SK-N-SH (cell line): ENCODE measurements at regions not wholly inside any gene's neighbourhood (a gene's known extent, or its start where the extent isn't known, plus 50 kb on each side); places are given as distances from the start of the nearest gene placed in this dataset.

Source experiments
- CTCF ChIP-seq: fragments of 200-600 bp; sonication (generic); IDR thresholded peaks from 2 replicates; pipeline ENCODE4 v1.6.1; 2017; ENCODE audit warnings: antibody characterized with exemption, mild to moderate bottlenecking, moderate library complexity
- EP300 ChIP-seq, 2 experiments: IDR thresholded peaks; 2 replicates each; pipeline versions ENCODE4 v1.4.0 to v1.6.1; 2012; ENCODE audit warnings: borderline replicate concordance in 1 of 2, low read depth in 1 of 2, low read length in 1 of 2
- FOXM1 ChIP-seq: IDR thresholded peaks from 2 replicates; pipeline ENCODE4 v1.4.0; 2012; ENCODE audit warnings: low read depth, mild to moderate bottlenecking
- MAX ChIP-seq: IDR thresholded peaks from 2 replicates; pipeline ENCODE4 v1.4.0; 2012; ENCODE audit warnings: low read depth
- NRF1 ChIP-seq: IDR thresholded peaks from 2 replicates; pipeline ENCODE4 v1.6.1; 2012; ENCODE audit warnings: low read depth, mild to moderate bottlenecking, low read length
- POLR2AphosphoS5 ChIP-seq: IDR thresholded peaks from 2 replicates; pipeline ENCODE4 v1.6.1; 2012; ENCODE audit warnings: low read depth, low read length
- RAD21 ChIP-seq: IDR thresholded peaks from 2 replicates; pipeline ENCODE4 v1.6.1; 2012; ENCODE audit warnings: mild to moderate bottlenecking, low read length
- RCOR1 ChIP-seq: fragments of 150-350 bp; IDR thresholded peaks from 2 replicates; pipeline ENCODE4 v1.6.1; 2017; ENCODE audit warnings: antibody characterized with exemption, low read length
- REST ChIP-seq: IDR thresholded peaks from 2 replicates; pipeline ENCODE4 v1.6.1; 2012; ENCODE audit warnings: mild to moderate bottlenecking, low read depth, low read length, moderate library complexity
- RXRA ChIP-seq: IDR thresholded peaks from 2 replicates; pipeline ENCODE4 v1.4.0; 2012; ENCODE audit warnings: low read depth, mild to moderate bottlenecking, borderline replicate concordance
- SIN3A ChIP-seq: IDR thresholded peaks from 2 replicates; pipeline ENCODE4 v1.6.1; 2012; ENCODE audit warnings: low read depth, mild to moderate bottlenecking, low read length, moderate library complexity, borderline replicate concordance
- TAF1 ChIP-seq: IDR thresholded peaks from 2 replicates; pipeline ENCODE4 v1.6.1; 2012; ENCODE audit warnings: low read depth, mild to moderate bottlenecking, low read length, moderate library complexity, borderline replicate concordance
- YY1 ChIP-seq: IDR thresholded peaks from 2 replicates; pipeline ENCODE4 v1.4.0; 2012; ENCODE audit warnings: low read depth, mild to moderate bottlenecking

- no peak for TF ChIP-seq MAX
- TF ChIP-seq CTCF: no peak
- TF ChIP-seq TAF1: no peak
- no peak for TF ChIP-seq RXRA
- no peak for TF ChIP-seq POLR2AphosphoS5
- no peak for TF ChIP-seq FOXM1
- no peak for TF ChIP-seq REST
- no peak for TF ChIP-seq RCOR1
- TF ChIP-seq EP300 (IDR thresholded peaks at IDR 0.05; ENCODE audit: borderline replicate concordance in 1 of 2, low read depth in 1 of 2, low read length in 1 of 2): no peak
- no peak for TF ChIP-seq SIN3A
- TF ChIP-seq YY1: no peak
- no peak for TF ChIP-seq RAD21
- no peak for TF ChIP-seq NRF1
Measured at GRCh38 chr17:34699181-34699580, 119.8 kb downstream of the TMEM132E start.
